Effector memory CD8-positive, alpha-beta T cell (primary cell): ENCODE measurements at regions not wholly inside any gene's neighbourhood (a gene's known extent, or its start where the extent isn't known, plus 50 kb on each side); places are given as distances from the start of the nearest gene placed in this dataset.

Experiments
- ATAC-seq: fragments of 150-1000 bp; cut with Tn5 transposase; replicated peaks from 2 replicates; pipeline ENCODE4 v1.10.0; 2021; ENCODE audit warnings: mild to moderate bottlenecking, moderate library complexity
- DNase-seq, 3 experiments: peaks; one replicate each; pipeline ENCODE4 v3.0.0; 2021
- H3K27ac Mint-ChIP-seq, 2 donors: one replicate each; pipeline ENCODE4 v1.8.0; 2022; ENCODE audit warnings: mild to moderate bottlenecking in 2 of 2, mixed read lengths in 2 of 2, moderate library complexity in 2 of 2
- H3K27me3 Mint-ChIP-seq, 2 donors: one replicate each; pipeline ENCODE4 v1.8.0; 2022; ENCODE audit warnings: mixed read lengths in 2 of 2
- H3K36me3 Mint-ChIP-seq: one replicate; pipeline ENCODE4 v1.8.0; 2022; ENCODE audit warnings: mild to moderate bottlenecking, moderate library complexity, mixed read lengths; ENCODE audit not compliant: insufficient read depth
- H3K4me1 Mint-ChIP-seq, 2 donors: one replicate each; pipeline ENCODE4 v1.8.0; 2022; ENCODE audit warnings: low read depth in 2 of 2, mixed read lengths in 2 of 2
- H3K4me3 Mint-ChIP-seq, 2 donors: one replicate each; pipeline ENCODE4 v1.8.0; 2022; ENCODE audit warnings: mild to moderate bottlenecking in 2 of 2, mixed read lengths in 2 of 2, moderate library complexity in 2 of 2
- H3K9me3 Mint-ChIP-seq, 2 donors: one replicate each; pipeline ENCODE4 v1.8.0; 2022; ENCODE audit warnings: mixed read lengths in 2 of 2

- no peaks in the 10 kb centered on the region for H3K36me3 Mint-ChIP-seq
- no peak overlapping the region for H3K4me3 Mint-ChIP-seq
- peaks cover 2 to 7% of the 10 kb centered on the region in 2 donors for H3K9me3 Mint-ChIP-seq
- H3K27me3 Mint-ChIP-seq = no peaks in the 10 kb centered on the region
- DNase-seq (no peak), ATAC-seq (no peak)
- H3K4me1 Mint-ChIP-seq = no peaks in the 10 kb centered on the region
- H3K27ac Mint-ChIP-seq = no peak overlapping the region
Measured at GRCh38 chr13:86653009-86653408, 853.8 kb upstream of the SLITRK6 start.

- Mint-ChIP-seq H3K27ac (no peak overlapping the region), H3K9me3 (no peaks in the 10 kb centered on the region), H3K27me3 (no peaks in the 10 kb centered on the region), H3K36me3 (no peaks in the 10 kb centered on the region), H3K4me3 (no peak overlapping the region), H3K4me1 (no peaks in the 10 kb centered on the region)
- no peak for ATAC-seq
- DNase-seq = no peak
Measured at GRCh38 chr13:86655561-86655960, 856.3 kb upstream of the SLITRK6 start.

- H3K27ac Mint-ChIP-seq = no peak overlapping the region
- H3K4me3 Mint-ChIP-seq = no peak overlapping the region
- no peak for ATAC-seq
- no peak for DNase-seq
- H3K36me3 Mint-ChIP-seq = no peaks in the 10 kb centered on the region
- no peaks in the 10 kb centered on the region for H3K4me1 Mint-ChIP-seq
- no peaks in the 10 kb centered on the region for H3K27me3 Mint-ChIP-seq
- peaks cover 0 to 8% of the 10 kb centered on the region in 2 donors for H3K9me3 Mint-ChIP-seq
Measured at GRCh38 chr13:86660090-86660489, 860.9 kb upstream of the SLITRK6 start.

GRCh38 chr13:86665842-86666241, 866.6 kb upstream of the SLITRK6 start:
- no peaks in the 10 kb centered on the region for H3K36me3 Mint-ChIP-seq
- no peak overlapping the region for H3K27ac Mint-ChIP-seq
- no peaks in the 10 kb centered on the region for H3K4me1 Mint-ChIP-seq
- DNase-seq (no peak), ATAC-seq (no peak)
- H3K9me3 Mint-ChIP-seq = peaks cover 8 to 18% of the 10 kb centered on the region in 2 donors
- no peak overlapping the region for H3K4me3 Mint-ChIP-seq
- H3K27me3 Mint-ChIP-seq = no peaks in the 10 kb centered on the region

GRCh38 chr13:86673931-86674431, 874.8 kb upstream of the SLITRK6 start:
- Mint-ChIP-seq H3K4me1 (no peaks in the 10 kb centered on the region), H3K4me3 (no peak overlapping the region), H3K9me3 (peaks cover 0 to 6% of the 10 kb centered on the region in 2 donors), H3K27ac (no peak overlapping the region), H3K27me3 (no peaks in the 10 kb centered on the region), H3K36me3 (no peaks in the 10 kb centered on the region)
- DNase-seq = no peak
- no peak for ATAC-seq

- Mint-ChIP-seq H3K27ac (no peak overlapping the region), H3K9me3 (peaks cover 0 to 2% of the 10 kb centered on the region in 2 donors), H3K27me3 (no peaks in the 10 kb centered on the region), H3K4me3 (no peak overlapping the region), H3K36me3 (peaks cover 2% of the 10 kb centered on the region), H3K4me1 (peaks cover 0 to 2% of the 10 kb centered on the region in 2 donors)
- DNase-seq (no peak), ATAC-seq (no peak)
Measured at GRCh38 chr13:86681223-86681622, 882.0 kb upstream of the SLITRK6 start.

- Mint-ChIP-seq H3K27me3 (no peaks in the 10 kb centered on the region), H3K36me3 (peaks cover 2% of the 10 kb centered on the region), H3K4me3 (no peak overlapping the region), H3K27ac (no peak overlapping the region), H3K9me3 (peaks cover 0 to 3% of the 10 kb centered on the region in 2 donors), H3K4me1 (peaks cover 0 to 2% of the 10 kb centered on the region in 2 donors)
- no peak for DNase-seq
- ATAC-seq = no peak
Measured at GRCh38 chr13:86684402-86684801, 885.2 kb upstream of the SLITRK6 start.

GRCh38 chr13:86689911-86690310, 890.7 kb upstream of the SLITRK6 start:
- H3K9me3 Mint-ChIP-seq = peaks cover 0 to 4% of the 10 kb centered on the region in 2 donors
- no peak for ATAC-seq
- H3K4me1 Mint-ChIP-seq = no peaks in the 10 kb centered on the region
- no peak overlapping the region for H3K4me3 Mint-ChIP-seq
- no peaks in the 10 kb centered on the region for H3K27me3 Mint-ChIP-seq
- no peaks in the 10 kb centered on the region for H3K36me3 Mint-ChIP-seq
- no peak for DNase-seq
- no peak overlapping the region for H3K27ac Mint-ChIP-seq

GRCh38 chr13:86692291-86692690, 893.1 kb upstream of the SLITRK6 start:
- no peaks in the 10 kb centered on the region for H3K4me1 Mint-ChIP-seq
- no peak for ATAC-seq

GRCh38 chr13:86710013-86710412, 910.8 kb upstream of the SLITRK6 start:
- H3K4me3 Mint-ChIP-seq = no peak overlapping the region
- no peak for DNase-seq
- no peaks in the 10 kb centered on the region for H3K4me1 Mint-ChIP-seq
- no peak for ATAC-seq
- H3K9me3 Mint-ChIP-seq = no peaks in the 10 kb centered on the region
- no peaks in the 10 kb centered on the region for H3K36me3 Mint-ChIP-seq
- H3K27ac Mint-ChIP-seq = no peak overlapping the region
- no peaks in the 10 kb centered on the region for H3K27me3 Mint-ChIP-seq

More at GRCh38 chr13:86692291-86692690, 893.1 kb upstream of the SLITRK6 start:
- no peak overlapping the region for H3K4me3 Mint-ChIP-seq
- no peaks in the 10 kb centered on the region for H3K27me3 Mint-ChIP-seq
- H3K9me3 Mint-ChIP-seq = peaks cover 0 to 13% of the 10 kb centered on the region in 2 donors
- H3K36me3 Mint-ChIP-seq = no peaks in the 10 kb centered on the region
- H3K27ac Mint-ChIP-seq = no peak overlapping the region
- no peak for DNase-seq

- no peak for ATAC-seq
- Mint-ChIP-seq H3K27me3 (no peaks in the 10 kb centered on the region), H3K36me3 (no peaks in the 10 kb centered on the region), H3K27ac (no peak overlapping the region), H3K4me3 (no peak overlapping the region), H3K9me3 (peaks cover 0 to 2% of the 10 kb centered on the region in 2 donors), H3K4me1 (no peaks in the 10 kb centered on the region)
- DNase-seq = no peak
Measured at GRCh38 chr13:86710896-86711295, 911.7 kb upstream of the SLITRK6 start.

GRCh38 chr13:86714495-86714894, 915.3 kb upstream of the SLITRK6 start:
- Mint-ChIP-seq H3K9me3 (peaks cover 3 to 14% of the 10 kb centered on the region in 2 donors), H3K36me3 (no peaks in the 10 kb centered on the region), H3K4me3 (no peak overlapping the region), H3K27me3 (no peaks in the 10 kb centered on the region), H3K4me1 (no peaks in the 10 kb centered on the region), H3K27ac (no peak overlapping the region)
- ATAC-seq = no peak
- DNase-seq = no peak

- H3K27ac Mint-ChIP-seq = no peak overlapping the region
- H3K27me3 Mint-ChIP-seq = no peaks in the 10 kb centered on the region
- peaks cover 2 to 17% of the 10 kb centered on the region in 2 donors for H3K9me3 Mint-ChIP-seq
- no peak overlapping the region for H3K4me3 Mint-ChIP-seq
- ATAC-seq = no peak
- no peaks in the 10 kb centered on the region for H3K4me1 Mint-ChIP-seq
- no peaks in the 10 kb centered on the region for H3K36me3 Mint-ChIP-seq
- DNase-seq = no peak
Measured at GRCh38 chr13:86725105-86725504, 925.9 kb upstream of the SLITRK6 start.

GRCh38 chr13:86729206-86729605, 930.0 kb upstream of the SLITRK6 start:
- Mint-ChIP-seq H3K27me3 (no peaks in the 10 kb centered on the region), H3K4me1 (peaks cover 0 to 5% of the 10 kb centered on the region in 2 donors), H3K36me3 (no peaks in the 10 kb centered on the region), H3K9me3 (peaks cover 2 to 12% of the 10 kb centered on the region in 2 donors), H3K27ac (no peak overlapping the region), H3K4me3 (no peak overlapping the region)
- no peak for ATAC-seq
- DNase-seq = no peak

- peaks cover 0 to 5% of the 10 kb centered on the region in 2 donors for H3K4me1 Mint-ChIP-seq
- H3K27ac Mint-ChIP-seq = no peak overlapping the region
- H3K4me3 Mint-ChIP-seq = no peak overlapping the region
- ATAC-seq (no peak), DNase-seq (no peak)
- H3K27me3 Mint-ChIP-seq = no peaks in the 10 kb centered on the region
- peaks cover 2 to 7% of the 10 kb centered on the region in 2 donors for H3K9me3 Mint-ChIP-seq
- H3K36me3 Mint-ChIP-seq = no peaks in the 10 kb centered on the region
Measured at GRCh38 chr13:86731987-86732386, 932.8 kb upstream of the SLITRK6 start.
